OCI-LY7 (cell line): ENCODE measurements at regions not wholly inside any gene's neighbourhood (a gene's known extent, or its start where the extent isn't known, plus 50 kb on each side); places are given as distances from the start of the nearest gene placed in this dataset.

Experiments used
- EZH2phosphoT487 ChIP-seq: fragments of 200-600 bp; sonication (generic); IDR thresholded peaks from 2 replicates; pipeline ENCODE4 v1.6.1; 2018; ENCODE audit warnings: low read depth, borderline replicate concordance, mild to moderate bottlenecking, mixed run types, antibody characterized with exemption, low read length, moderate library complexity, mixed read lengths
- TF ChIP-seq, protein P1 (sequence below): fragments of 200-600 bp; sonication (generic); conservative IDR thresholded peaks from 2 replicates; pipeline ENCODE4 v1.5.1; 2014; ENCODE audit warnings: mild to moderate bottlenecking, antibody characterized with exemption, low read length, moderate library complexity, mixed read lengths

DNA sequence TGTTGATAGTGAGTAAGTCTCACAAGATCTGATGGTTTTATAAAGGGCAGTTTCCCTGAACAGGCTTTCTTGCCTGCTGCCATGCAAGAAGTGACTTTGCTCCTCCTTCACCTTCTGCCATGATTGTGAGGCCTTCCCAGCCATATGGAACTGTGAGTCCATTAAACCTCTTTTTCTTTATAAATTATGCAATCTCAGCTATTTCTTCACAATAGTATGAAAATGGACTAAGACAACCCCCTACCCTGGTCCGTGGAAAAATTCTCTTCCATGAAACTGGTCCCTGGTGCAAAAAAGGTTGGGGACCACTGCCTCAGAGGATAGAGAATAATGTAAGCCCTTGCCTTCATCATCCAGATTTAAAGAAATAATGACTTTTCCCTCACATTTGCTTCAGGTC, 861.3 kb downstream of the QKI start:
- TF ChIP-seq, protein P1, sequence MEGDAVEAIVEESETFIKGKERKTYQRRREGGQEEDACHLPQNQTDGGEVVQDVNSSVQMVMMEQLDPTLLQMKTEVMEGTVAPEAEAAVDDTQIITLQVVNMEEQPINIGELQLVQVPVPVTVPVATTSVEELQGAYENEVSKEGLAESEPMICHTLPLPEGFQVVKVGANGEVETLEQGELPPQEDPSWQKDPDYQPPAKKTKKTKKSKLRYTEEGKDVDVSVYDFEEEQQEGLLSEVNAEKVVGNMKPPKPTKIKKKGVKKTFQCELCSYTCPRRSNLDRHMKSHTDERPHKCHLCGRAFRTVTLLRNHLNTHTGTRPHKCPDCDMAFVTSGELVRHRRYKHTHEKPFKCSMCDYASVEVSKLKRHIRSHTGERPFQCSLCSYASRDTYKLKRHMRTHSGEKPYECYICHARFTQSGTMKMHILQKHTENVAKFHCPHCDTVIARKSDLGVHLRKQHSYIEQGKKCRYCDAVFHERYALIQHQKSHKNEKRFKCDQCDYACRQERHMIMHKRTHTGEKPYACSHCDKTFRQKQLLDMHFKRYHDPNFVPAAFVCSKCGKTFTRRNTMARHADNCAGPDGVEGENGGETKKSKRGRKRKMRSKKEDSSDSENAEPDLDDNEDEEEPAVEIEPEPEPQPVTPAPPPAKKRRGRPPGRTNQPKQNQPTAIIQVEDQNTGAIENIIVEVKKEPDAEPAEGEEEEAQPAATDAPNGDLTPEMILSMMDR, result no peak
- no peak for TF ChIP-seq EZH2phosphoT487
